Cardiac septum (tissue), 1 donor: ENCODE measurements at regions not wholly inside any gene's neighbourhood (a gene's known extent, or its start where the extent isn't known, plus 50 kb on each side); places are given as distances from the start of the nearest gene placed in this dataset.

Experiments
- DNase-seq: peaks from one replicate; pipeline ENCODE4 v3.0.0-alpha.2; 2020; ENCODE audit warnings: low spot score
- intact Hi-C: fragments of 100-400 bp; cut with DNase I; formaldehyde crosslinking; loops from one replicate; pipeline ENCODE4 v1.14.0; 2022
- donor health status: DM: no; HTN: no; CAD: no.

GRCh38 chr6:1127129-1127528 is 184.8 kb upstream of the FOXQ1 start:
- DNase-seq, result no peak
- intact Hi-C loops, result no loop called here

- intact Hi-C loops, result no loop called here
- DNase-seq, result no peak
Observed at GRCh38 chr6:1126036-1126435, 185.9 kb upstream of the FOXQ1 start.

GRCh38 chr6:1125297-1125696 is 186.6 kb upstream of the FOXQ1 start:
- DNase-seq, result no peak
- intact Hi-C loops, result no loop called here

GRCh38 chr6:1124885-1125284 is 187.0 kb upstream of the FOXQ1 start:
- intact Hi-C loops, result no loop called here
- DNase-seq, result no peak

GRCh38 chr6:1123386-1124375 is 188.2 kb upstream of the FOXQ1 start:
- intact Hi-C loops, result no loop called here
- DNase-seq, result no peak

GRCh38 chr6:1122083-1122482 is 189.8 kb upstream of the FOXQ1 start:
- intact Hi-C loops, result no loop called here

GRCh38 chr6:1118287-1118647 is 193.6 kb upstream of the FOXQ1 start:
- intact Hi-C loops, result no loop called here
- no peak for DNase-seq

More at GRCh38 chr6:1122083-1122482, 189.8 kb upstream of the FOXQ1 start:
- no peak for DNase-seq

- intact Hi-C loops, result no loop called here
- DNase-seq, result no peak
Observed at GRCh38 chr6:1117530-1118286, 194.2 kb upstream of the FOXQ1 start.

- intact Hi-C loops, result no loop called here
- no peak for DNase-seq
Observed at GRCh38 chr6:1116149-1116548, 195.7 kb upstream of the FOXQ1 start.

GRCh38 chr6:1113916-1114540 is 197.9 kb upstream of the FOXQ1 start:
- DNase-seq, result no peak
- intact Hi-C loops, result no loop called here

GRCh38 chr6:1111361-1111760 is 200.5 kb upstream of the FOXQ1 start:
- intact Hi-C loops, result no loop called here
- DNase-seq, result no peak

- no peak for DNase-seq
- intact Hi-C loops, result no loop called here
Observed at GRCh38 chr6:1110941-1111349, 201.0 kb upstream of the FOXQ1 start.

- no peak for DNase-seq
- intact Hi-C loops, result no loop called here
Observed at GRCh38 chr6:1110164-1110563, 201.7 kb upstream of the FOXQ1 start.

- intact Hi-C loops, result no loop called here
- DNase-seq, result no peak
Observed at GRCh38 chr6:1109134-1109533, 202.8 kb upstream of the FOXQ1 start.

- DNase-seq, result no peak
- intact Hi-C loops, result no loop called here
Observed at GRCh38 chr6:1108198-1108597, 203.7 kb upstream of the FOXQ1 start.

- intact Hi-C loops, result no loop called here
- DNase-seq, result no peak
Observed at GRCh38 chr6:1107578-1107977, 204.3 kb upstream of the FOXQ1 start.

- intact Hi-C loops, result no loop called here
- no peak for DNase-seq
Observed at GRCh38 chr6:1105833-1106400, 206.0 kb upstream of the FOXQ1 start.

- DNase-seq, result no peak
- intact Hi-C loops, result no loop called here
Observed at GRCh38 chr6:1104988-1105670, 206.8 kb upstream of the FOXQ1 start.

GRCh38 chr6:1103945-1104623 is 207.8 kb upstream of the FOXQ1 start:
- no peak for DNase-seq
- intact Hi-C loops, result no loop called here
